HEK293 (cell line): ENCODE measurements at regions not wholly inside any gene's neighbourhood (a gene's known extent, or its start where the extent isn't known, plus 50 kb on each side); places are given as distances from the start of the nearest gene placed in this dataset.

Source experiments
- CTCF ChIA-PET: fragments of 350-600 bp; formaldehyde crosslinking; extraction: SDS; loops from one replicate; lab custom pipeline; 2021; ENCODE audit warnings: antibody characterized with exemption; lab: Yijun Ruan, JAX
- POLR2A ChIA-PET: fragments of 300-600 bp; formaldehyde crosslinking; extraction: SDS; loops from one replicate; lab custom pipeline; 2020; ENCODE audit warnings: antibody characterized with exemption, inconsistent platforms; lab: Yijun Ruan, JAX
- H3K27ac ChIP-seq: fragments of 200-500 bp; sonication (Bioruptor generic); 2 replicates; pipeline ENCODE4 v1.5.1; 2014; ENCODE audit warnings: low read depth, low read length, control low read depth, inconsistent platforms; ENCODE audit errors: extremely low read depth
- H3K36me3 ChIP-seq, 2 experiments: fragments of 200-500 bp in 1 of 2; sonication (Bioruptor generic) in 1 of 2; 1 replicate in 1 of 2; 2 replicates in 1 of 2; pipeline ENCODE4 v1.5.1; 2014 to 2017; ENCODE audit warnings: inconsistent platforms in 2 of 2, low read length in 2 of 2; ENCODE audit not compliant: control insufficient read depth in 2 of 2, insufficient read depth in 1 of 2
- H3K4me1 ChIP-seq: fragments of 200-500 bp; sonication (Bioruptor generic); 2 replicates; pipeline ENCODE4 v1.5.1; 2014; ENCODE audit warnings: mild to moderate bottlenecking, low read length, inconsistent platforms; ENCODE audit not compliant: control insufficient read depth, insufficient read depth
- H3K4me3 ChIP-seq: 2 replicates; pipeline ENCODE4 v1.5.1; 2011; ENCODE audit warnings: low read depth, mild to moderate bottlenecking, control low read depth, low read length, moderate library complexity
- H3K9me3 ChIP-seq: fragments of 200-500 bp; sonication (Bioruptor generic); 2 replicates; pipeline ENCODE4 v1.5.1; 2014; ENCODE audit warnings: low read depth, low read length, inconsistent platforms; ENCODE audit not compliant: control insufficient read depth, insufficient read depth
- KLF1 ChIP-seq: fragments of 450-650 bp; formaldehyde crosslinking; IDR thresholded peaks from 2 replicates; pipeline ENCODE4 v1.5.1; 2016; ENCODE audit warnings: missing biosample characterization, missing genetic modification characterization
- KLF7 ChIP-seq: fragments of 450-650 bp; formaldehyde crosslinking; IDR thresholded peaks from 2 replicates; pipeline ENCODE4 v1.5.1; 2016; ENCODE audit warnings: missing biosample characterization, missing genetic modification characterization, borderline replicate concordance
- OSR2 ChIP-seq: fragments of 450-650 bp; formaldehyde crosslinking; IDR thresholded peaks from 2 replicates; pipeline ENCODE4 v1.5.1; 2016; ENCODE audit warnings: missing biosample characterization, missing genetic modification characterization
- ZBTB10 ChIP-seq: fragments of 450-650 bp; formaldehyde crosslinking; IDR thresholded peaks from 2 replicates; pipeline ENCODE4 v1.5.1; 2016; ENCODE audit warnings: missing biosample characterization, missing genetic modification characterization
- ZBTB11 ChIP-seq: fragments of 450-650 bp; formaldehyde crosslinking; conservative IDR thresholded peaks from 2 replicates; pipeline ENCODE4 v1.5.1; 2016; ENCODE audit warnings: low read depth, missing biosample characterization, missing genetic modification characterization
- ZBTB26 ChIP-seq: fragments of 450-650 bp; formaldehyde crosslinking; optimal IDR thresholded peaks from 2 replicates; pipeline ENCODE3; 2016; ENCODE audit warnings: missing biosample characterization, mild to moderate bottlenecking, missing genetic modification characterization
- ZBTB8A ChIP-seq: fragments of 450-650 bp; formaldehyde crosslinking; IDR thresholded peaks from 2 replicates; pipeline ENCODE4 v1.5.1; 2016; ENCODE audit warnings: missing biosample characterization, missing genetic modification characterization
- ZFP37 ChIP-seq: fragments of 450-650 bp; formaldehyde crosslinking; IDR thresholded peaks from 2 replicates; pipeline ENCODE4 v1.5.1; 2016; ENCODE audit warnings: missing biosample characterization, missing genetic modification characterization
- ZNF133 ChIP-seq: fragments of 450-650 bp; formaldehyde crosslinking; IDR thresholded peaks from 2 replicates; pipeline ENCODE4 v1.5.1; 2016; ENCODE audit warnings: missing biosample characterization, missing genetic modification characterization
- ZNF175 ChIP-seq: fragments of 450-650 bp; formaldehyde crosslinking; IDR thresholded peaks from 2 replicates; pipeline ENCODE4 v1.5.1; 2016; ENCODE audit warnings: missing biosample characterization, missing genetic modification characterization
- ZNF202 ChIP-seq: fragments of 450-650 bp; formaldehyde crosslinking; IDR thresholded peaks from 2 replicates; pipeline ENCODE4 v1.5.1; 2016; ENCODE audit warnings: missing biosample characterization, missing genetic modification characterization, borderline replicate concordance
- ZNF239 ChIP-seq: fragments of 450-650 bp; formaldehyde crosslinking; IDR thresholded peaks from 2 replicates; pipeline ENCODE4 v1.5.1; 2016; ENCODE audit warnings: missing biosample characterization, missing genetic modification characterization
- ZNF266 ChIP-seq: fragments of 450-650 bp; formaldehyde crosslinking; IDR thresholded peaks from 2 replicates; pipeline ENCODE4 v1.5.1; 2016; ENCODE audit warnings: missing biosample characterization, missing genetic modification characterization, low read depth
- ZNF426 ChIP-seq: fragments of 450-650 bp; formaldehyde crosslinking; IDR thresholded peaks from 2 replicates; pipeline ENCODE4 v1.5.1; 2017; ENCODE audit warnings: missing biosample characterization, missing genetic modification characterization, mild to moderate bottlenecking, inconsistent platforms, moderate library complexity
- ZNF530 ChIP-seq: fragments of 450-650 bp; formaldehyde crosslinking; IDR thresholded peaks from 2 replicates; pipeline ENCODE4 v1.5.1; 2016; ENCODE audit warnings: low read depth, missing biosample characterization, missing genetic modification characterization
- ZNF548 ChIP-seq: fragments of 450-650 bp; formaldehyde crosslinking; IDR thresholded peaks from 2 replicates; pipeline ENCODE4 v1.5.1; 2016; ENCODE audit warnings: missing biosample characterization, missing genetic modification characterization
- ZNF571 ChIP-seq: fragments of 450-650 bp; formaldehyde crosslinking; IDR thresholded peaks from 2 replicates; pipeline ENCODE4 v1.5.0; 2017; ENCODE audit warnings: missing biosample characterization, missing genetic modification characterization
- ZNF585B ChIP-seq: fragments of 450-650 bp; formaldehyde crosslinking; IDR thresholded peaks from 2 replicates; pipeline ENCODE4 v1.5.1; 2016; ENCODE audit warnings: missing biosample characterization, missing genetic modification characterization
- ZNF624 ChIP-seq: fragments of 450-650 bp; formaldehyde crosslinking; IDR thresholded peaks from 2 replicates; pipeline ENCODE4 v1.5.1; 2017; ENCODE audit warnings: missing biosample characterization, missing genetic modification characterization
- ZNF629 ChIP-seq: fragments of 450-650 bp; formaldehyde crosslinking; IDR thresholded peaks from 2 replicates; pipeline ENCODE4 v1.5.1; 2017; ENCODE audit warnings: missing biosample characterization, missing genetic modification characterization
- TF ChIP-seq, protein P1 (sequence below): fragments of 450-650 bp; IDR thresholded peaks from 2 replicates; pipeline ENCODE4 v1.5.1; 2018; ENCODE audit warnings: missing biosample characterization, missing genetic modification characterization
- TF ChIP-seq, protein P2 (sequence below): fragments of 450-650 bp; formaldehyde crosslinking; IDR thresholded peaks from 2 replicates; pipeline ENCODE4 v1.5.1; 2016; ENCODE audit warnings: missing biosample characterization, missing genetic modification characterization

DNA sequence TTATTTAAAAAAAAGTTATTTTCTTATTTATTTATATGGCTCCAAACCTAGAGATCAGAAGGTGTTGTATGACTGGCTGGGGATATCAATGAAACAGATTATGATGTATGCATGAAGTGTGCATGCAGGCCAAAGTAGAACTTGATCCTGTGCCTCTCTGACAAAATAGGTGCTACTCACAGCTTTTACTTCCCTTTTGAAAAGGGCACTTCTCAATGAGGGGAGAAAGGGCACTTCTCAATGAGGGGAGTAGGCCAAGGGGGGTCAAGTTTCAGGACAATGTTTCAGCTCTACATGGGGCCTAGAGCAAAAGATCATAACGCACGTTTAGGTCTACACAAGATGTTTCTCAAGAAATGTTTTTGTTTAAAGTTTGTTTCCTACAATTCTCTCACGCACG, 397.5 kb downstream of the ETS1 start (continued):
- TF ChIP-seq ZNF266 (tag by site-specific recombination): no peak
- TF ChIP-seq ZBTB26 (tag by site-specific recombination): no peak
- no peak for TF ChIP-seq ZNF548 (tag by site-specific recombination)
- no peak for TF ChIP-seq ZNF629
- TF ChIP-seq KLF7 (tag by site-specific recombination): no peak
- TF ChIP-seq ZBTB10: no peak
- TF ChIP-seq, protein P1, sequence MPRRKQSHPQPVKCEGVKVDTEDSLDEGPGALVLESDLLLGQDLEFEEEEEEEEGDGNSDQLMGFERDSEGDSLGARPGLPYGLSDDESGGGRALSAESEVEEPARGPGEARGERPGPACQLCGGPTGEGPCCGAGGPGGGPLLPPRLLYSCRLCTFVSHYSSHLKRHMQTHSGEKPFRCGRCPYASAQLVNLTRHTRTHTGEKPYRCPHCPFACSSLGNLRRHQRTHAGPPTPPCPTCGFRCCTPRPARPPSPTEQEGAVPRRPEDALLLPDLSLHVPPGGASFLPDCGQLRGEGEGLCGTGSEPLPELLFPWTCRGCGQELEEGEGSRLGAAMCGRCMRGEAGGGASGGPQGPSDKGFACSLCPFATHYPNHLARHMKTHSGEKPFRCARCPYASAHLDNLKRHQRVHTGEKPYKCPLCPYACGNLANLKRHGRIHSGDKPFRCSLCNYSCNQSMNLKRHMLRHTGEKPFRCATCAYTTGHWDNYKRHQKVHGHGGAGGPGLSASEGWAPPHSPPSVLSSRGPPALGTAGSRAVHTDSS (tag by site-specific recombination): no peak
- TF ChIP-seq ZNF202 (tag by site-specific recombination): no peak
- no peak for TF ChIP-seq KLF1 (tag by site-specific recombination)

DNA sequence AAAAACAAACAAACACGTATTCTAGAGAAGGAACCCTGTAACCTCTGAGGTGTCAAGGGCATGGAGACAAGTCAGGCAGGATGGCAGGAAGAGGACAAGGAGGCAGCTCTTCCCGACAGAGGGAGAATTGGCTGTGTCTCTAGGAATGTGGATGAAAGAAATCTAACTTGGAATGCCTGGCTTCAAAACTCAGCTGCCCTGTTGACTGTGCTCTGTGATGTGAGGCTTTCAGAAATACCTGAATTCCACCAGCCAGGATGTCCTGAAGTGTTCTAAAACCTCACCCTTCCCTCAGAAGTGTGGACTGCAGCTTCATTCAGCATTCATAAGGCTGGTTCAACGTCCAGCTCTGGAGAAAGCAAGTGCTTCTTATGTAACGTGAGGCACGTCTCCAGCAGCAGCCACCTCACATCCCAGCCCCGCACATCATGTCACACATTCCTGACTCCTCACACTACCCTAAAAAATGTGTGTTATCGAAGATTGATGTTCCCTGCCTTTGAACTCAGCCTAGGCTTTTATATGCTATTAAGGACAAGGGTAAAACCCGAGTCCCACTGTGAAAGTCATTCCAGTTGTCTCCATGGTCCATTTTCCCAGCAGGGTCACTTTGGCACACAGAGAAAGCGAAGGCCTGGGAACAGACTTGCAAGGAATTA, 398.9 kb downstream of the ETS1 start:
- no peaks in the 10 kb centered on the region for H3K9me3 ChIP-seq
- H3K27ac ChIP-seq: no peak overlapping the region
- H3K4me1 ChIP-seq: no peaks in the 10 kb centered on the region
- H3K36me3 ChIP-seq: no peaks in the 10 kb centered on the region
- CTCF ChIA-PET: interaction anchor here (1.0 kb wide), 1 partner anchor 31 kb away, joined by 4 read pairs; no protein-coding TSS in a partner anchor
- POLR2A ChIA-PET: no interaction called here
- TF ChIP-seq, protein P2, sequence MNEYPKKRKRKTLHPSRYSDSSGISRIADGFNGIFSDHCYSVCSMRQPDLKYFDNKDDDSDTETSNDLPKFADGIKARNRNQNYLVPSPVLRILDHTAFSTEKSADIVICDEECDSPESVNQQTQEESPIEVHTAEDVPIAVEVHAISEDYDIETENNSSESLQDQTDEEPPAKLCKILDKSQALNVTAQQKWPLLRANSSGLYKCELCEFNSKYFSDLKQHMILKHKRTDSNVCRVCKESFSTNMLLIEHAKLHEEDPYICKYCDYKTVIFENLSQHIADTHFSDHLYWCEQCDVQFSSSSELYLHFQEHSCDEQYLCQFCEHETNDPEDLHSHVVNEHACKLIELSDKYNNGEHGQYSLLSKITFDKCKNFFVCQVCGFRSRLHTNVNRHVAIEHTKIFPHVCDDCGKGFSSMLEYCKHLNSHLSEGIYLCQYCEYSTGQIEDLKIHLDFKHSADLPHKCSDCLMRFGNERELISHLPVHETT (tag by site-specific recombination): no peak
- no peak for TF ChIP-seq ZNF426 (tag by site-specific recombination)
- TF ChIP-seq, all 188 proteins: peak for 0
- no peak overlapping the region for H3K4me3 ChIP-seq

GRCh38 chr11:128187835-128188234, 399.5 kb downstream of the ETS1 start:
- POLR2A ChIA-PET: no interaction called here
- H3K4me3 ChIP-seq: no peak overlapping the region
- TF ChIP-seq ZNF530 (tag by site-specific recombination) (no peak), ZNF175 (tag by site-specific recombination) (no peak), OSR2 (tag by site-specific recombination) (no peak), ZNF571 (tag by site-specific recombination) (no peak), ZNF585B (tag by site-specific recombination) (no peak), ZNF624 (tag by site-specific recombination) (no peak), ZBTB11 (tag by site-specific recombination) (no peak), KLF1 (tag by site-specific recombination) (no peak), ZNF239 (tag by site-specific recombination) (no peak), ZBTB8A (tag by site-specific recombination) (no peak), ZNF133 (tag by site-specific recombination) (no peak), ZFP37 (tag by site-specific recombination) (no peak)
- no peaks in the 10 kb centered on the region for H3K36me3 ChIP-seq
- H3K4me1 ChIP-seq: no peaks in the 10 kb centered on the region
- no peak overlapping the region for H3K27ac ChIP-seq
- CTCF ChIA-PET: interaction anchor here (1.0 kb wide), 2 partner anchors 30 to 31 kb away, joined by 3 to 4 read pairs; no protein-coding TSS in a partner anchor
- H3K9me3 ChIP-seq: no peaks in the 10 kb centered on the region
